22Rv1 (cell line): ENCODE measurements at regions not wholly inside any gene's neighbourhood (a gene's known extent, or its start where the extent isn't known, plus 50 kb on each side); places are given as distances from the start of the nearest gene placed in this dataset.

Experiments used
- CTCF ChIP-seq: fragments of 450-650 bp; IDR thresholded peaks from 2 replicates; pipeline ENCODE4 v1.5.1; 2017; ENCODE audit warnings: mild to moderate bottlenecking
- ZFX ChIP-seq: fragments of 450-650 bp; IDR thresholded peaks from 2 replicates; pipeline ENCODE4 v1.6.1; 2017; ENCODE audit warnings: antibody characterized with exemption, borderline replicate concordance

GRCh38 chr11:86889001-86889341 is 66.2 kb downstream of the FZD4 start:
- no peak for TF ChIP-seq CTCF
- TF ChIP-seq ZFX = no peak
